COLO668 (cell line): ENCODE measurements at regions not wholly inside any gene's neighbourhood (a gene's known extent, or its start where the extent isn't known, plus 50 kb on each side); places are given as distances from the start of the nearest gene placed in this dataset.
"Not testable (repeated sequence)": the region's sequence is repeated elsewhere in the genome, so short reads cannot be mapped to it uniquely, and the experiment has no call there.

ENCODE experiments used
- DNase-seq: peaks from one replicate; lab custom pipeline; 2025; ENCODE audit not compliant: unreplicated experiment; lab: John Stamatoyannopoulos, UW

DNA sequence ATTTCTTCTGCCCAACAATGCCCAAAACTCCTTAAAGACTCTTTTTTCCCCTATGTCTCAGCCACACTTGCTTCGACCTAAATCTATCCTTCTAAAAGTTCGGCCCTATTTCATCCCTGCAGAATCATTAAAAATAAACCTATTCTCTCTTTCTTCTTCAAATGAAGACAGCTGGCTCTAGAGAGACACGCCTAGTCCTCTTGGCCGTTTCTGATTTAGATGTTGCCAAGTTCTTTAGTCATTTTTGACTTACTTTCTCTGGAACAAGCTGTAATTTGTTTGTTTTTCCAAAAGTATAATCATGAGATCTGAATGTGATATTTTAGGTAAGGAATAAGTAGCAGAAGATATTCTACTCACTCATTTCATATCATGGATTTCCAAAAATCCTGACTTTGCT is 211.6 kb downstream of the CENPC start:
- no peak for DNase-seq

GRCh38 chr4:67332627-67333026 is 212.7 kb downstream of the CENPC start:
- DNase-seq: no peak

DNA sequence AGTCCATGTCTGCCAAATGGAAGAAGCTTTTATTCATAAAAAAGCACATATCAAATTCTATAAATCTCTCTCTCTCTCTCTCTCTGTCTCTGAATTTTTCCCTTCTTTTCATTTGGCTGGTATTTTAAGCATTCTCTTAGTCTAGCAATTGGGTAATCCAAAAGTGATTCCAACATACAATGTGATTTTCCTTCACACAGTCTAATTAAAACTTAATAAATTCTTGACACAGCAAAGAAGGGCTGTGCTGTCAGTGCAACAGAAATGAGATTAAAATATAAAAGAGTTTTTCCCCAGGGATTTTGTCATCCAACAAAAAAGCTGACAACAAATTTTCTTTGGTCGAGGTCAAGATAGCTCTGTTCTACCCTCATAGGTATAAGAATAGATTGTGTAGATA is 216.9 kb downstream of the CENPC start:
- DNase-seq: no peak

DNA sequence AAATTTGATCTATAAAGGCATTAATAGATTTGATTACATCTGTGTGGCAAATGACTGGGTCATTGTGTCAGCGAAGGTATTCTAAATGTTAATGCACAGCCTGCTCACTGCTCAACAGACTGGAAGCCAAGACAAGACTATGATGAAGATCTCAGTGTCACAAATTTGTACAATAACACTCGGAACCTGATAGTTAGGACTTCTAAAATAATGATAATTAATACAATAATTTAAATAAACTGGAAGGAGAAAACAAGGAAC is 217.4 kb downstream of the CENPC start:
- no peak for DNase-seq

- peak; percentile 61 for DNase-seq
Observed at GRCh38 chr4:67327245-67328017, 217.9 kb downstream of the CENPC start.

GRCh38 chr4:67325791-67326190 is 219.5 kb downstream of the CENPC start:
- no peak for DNase-seq

DNA sequence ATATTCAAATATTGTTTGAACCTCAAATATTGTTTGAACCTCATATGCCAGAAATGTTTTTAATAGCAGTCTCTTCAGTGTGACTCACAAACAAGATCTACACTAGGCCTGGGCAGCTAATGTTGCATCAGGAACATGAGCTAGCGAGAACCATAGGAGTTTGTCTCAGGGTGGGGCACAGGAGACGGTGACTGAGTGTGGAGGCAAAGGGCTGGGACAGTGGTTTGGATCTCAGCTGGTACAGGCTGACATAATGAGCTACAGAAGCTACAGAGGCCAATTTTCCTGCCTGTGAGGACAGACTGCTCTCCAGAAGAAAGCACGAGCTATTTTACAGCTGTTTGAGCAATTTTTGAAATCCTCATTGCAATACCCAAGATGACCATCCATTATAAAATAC is 224.7 kb downstream of the CENPC start:
- DNase-seq: no peak

GRCh38 chr4:67319607-67320006 is 225.7 kb downstream of the CENPC start:
- DNase-seq: not testable (repeated sequence)

DNA sequence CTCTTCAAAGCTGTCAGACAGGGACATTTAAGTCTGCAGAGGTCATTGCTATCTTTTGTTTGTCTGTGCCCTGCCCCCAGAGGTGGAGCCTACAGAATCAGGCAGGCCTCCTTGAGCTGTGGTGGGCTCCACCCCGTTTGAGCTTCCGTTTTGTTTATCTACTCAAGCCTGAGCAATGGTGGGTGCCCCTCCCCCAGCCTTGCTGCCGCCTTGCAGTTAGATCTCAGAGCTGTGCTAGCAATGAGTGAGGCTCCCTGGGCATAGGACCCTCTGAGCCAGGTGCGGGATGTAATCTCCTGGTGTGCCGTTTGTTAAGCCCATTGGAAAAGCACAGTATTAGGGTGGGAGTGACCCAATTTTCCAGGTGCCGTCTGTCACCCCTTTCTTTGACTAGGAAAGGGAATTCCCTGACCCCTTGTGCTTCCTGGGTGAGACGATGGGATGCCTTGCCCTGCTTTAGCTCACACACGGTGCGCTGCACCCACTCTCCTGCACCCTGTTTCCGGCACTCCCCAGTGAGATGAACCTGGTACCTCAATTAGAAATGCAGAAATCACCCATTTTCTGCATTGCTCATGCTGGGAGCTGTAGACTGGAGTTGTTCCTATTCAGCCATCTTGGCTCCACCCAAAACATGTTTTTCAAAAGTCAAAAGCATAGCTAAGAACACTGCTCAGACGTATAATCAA is 244.7 kb downstream of the CENPC start:
- not testable (repeated sequence) for DNase-seq

- DNase-seq: no peak
Observed at GRCh38 chr4:67292636-67293035, 252.7 kb downstream of the CENPC start.

- DNase-seq: no peak
Observed at GRCh38 chr4:67292045-67292444, 253.3 kb downstream of the CENPC start.

GRCh38 chr4:67291644-67292043 is 253.7 kb downstream of the CENPC start:
- DNase-seq: no peak

DNA sequence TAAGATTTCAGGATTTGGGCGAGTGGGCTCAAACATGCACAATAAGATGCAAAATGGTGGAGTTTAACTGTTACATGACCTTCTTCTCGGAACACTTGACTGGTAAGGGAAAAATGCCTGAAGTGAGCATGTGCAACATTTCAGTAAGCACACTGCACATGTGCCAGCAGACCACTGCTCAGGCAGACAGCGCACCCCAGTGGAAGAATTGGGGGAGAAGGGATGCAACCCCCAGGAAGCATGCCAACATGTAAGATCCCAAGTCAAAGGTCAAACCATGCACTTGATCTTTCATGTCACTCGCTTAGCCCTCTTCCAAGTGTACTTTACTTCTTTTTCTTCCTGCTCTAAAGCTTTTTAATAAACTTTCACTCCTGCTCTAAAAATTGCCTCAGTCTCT is 256.3 kb downstream of the CENPC start:
- DNase-seq: peak; percentile 59

DNA sequence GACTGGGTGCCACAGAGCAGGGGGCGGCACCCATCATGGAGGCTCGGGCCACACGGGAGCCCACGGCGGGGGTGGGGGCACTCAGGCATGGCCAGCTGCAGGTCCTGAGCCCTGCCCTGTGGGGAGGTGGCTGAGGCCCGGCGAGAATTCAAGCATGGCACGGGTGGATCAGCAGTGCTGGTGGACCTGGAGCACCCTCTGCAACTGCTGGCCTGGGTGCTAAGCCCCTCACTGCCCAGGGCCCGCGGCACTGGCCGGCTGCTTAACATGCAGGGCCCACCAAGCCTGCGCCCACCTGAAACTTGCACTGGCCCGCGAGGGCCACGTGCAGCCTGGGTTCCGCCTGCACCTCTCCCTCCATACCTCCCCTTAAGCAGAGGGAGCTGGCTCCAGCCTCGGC is 258.6 kb downstream of the CENPC start:
- no peak for DNase-seq

DNA sequence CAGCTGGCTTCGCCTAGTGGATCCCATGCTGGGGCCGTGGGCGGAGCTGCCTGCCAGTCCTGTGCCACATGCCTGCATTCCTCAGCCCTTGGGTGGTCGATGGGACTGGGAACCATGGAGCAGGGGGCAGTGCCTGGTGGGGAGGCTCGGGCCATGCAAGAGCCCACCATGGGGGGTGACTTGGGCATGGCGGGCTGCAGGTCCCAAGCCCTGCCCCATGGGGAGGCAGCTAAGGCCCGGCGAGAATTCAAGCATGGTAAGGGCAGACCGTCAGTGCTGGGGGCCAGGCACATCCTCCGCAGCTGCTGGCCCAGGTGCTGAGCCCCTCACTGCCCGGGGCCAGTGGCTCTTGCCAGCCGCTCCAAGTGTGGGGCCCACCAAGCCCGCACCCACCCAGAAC is 262.6 kb downstream of the CENPC start:
- no peak for DNase-seq

DNA sequence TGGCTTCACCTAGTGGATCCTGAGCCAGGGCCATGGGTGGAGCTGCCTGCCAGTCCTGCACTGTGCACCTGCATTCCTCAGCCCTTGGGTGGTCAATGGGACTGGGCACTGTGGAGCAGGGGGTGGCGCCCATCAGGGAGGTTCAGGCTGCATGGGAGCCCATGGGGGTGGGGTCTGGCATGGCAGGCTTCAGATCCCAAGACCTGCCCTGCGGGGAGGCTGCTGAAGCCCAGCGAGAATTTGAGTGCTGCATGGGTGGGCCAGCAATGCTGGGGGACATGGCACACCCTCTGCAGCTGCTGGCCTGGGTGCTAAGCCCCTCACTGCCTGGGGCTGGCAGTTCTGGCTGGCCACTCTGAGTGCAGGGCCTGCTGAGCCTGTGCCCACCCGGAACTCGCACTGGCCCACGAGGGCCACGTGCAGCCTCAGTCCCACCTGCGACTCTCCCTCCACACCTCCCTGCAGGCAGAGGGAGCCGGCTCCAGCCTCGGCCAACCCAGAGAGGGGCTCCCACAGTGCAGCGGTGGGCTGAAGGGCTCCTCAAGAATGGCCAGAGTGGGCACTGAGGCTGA is 270.0 kb downstream of the CENPC start:
- DNase-seq: no peak

DNA sequence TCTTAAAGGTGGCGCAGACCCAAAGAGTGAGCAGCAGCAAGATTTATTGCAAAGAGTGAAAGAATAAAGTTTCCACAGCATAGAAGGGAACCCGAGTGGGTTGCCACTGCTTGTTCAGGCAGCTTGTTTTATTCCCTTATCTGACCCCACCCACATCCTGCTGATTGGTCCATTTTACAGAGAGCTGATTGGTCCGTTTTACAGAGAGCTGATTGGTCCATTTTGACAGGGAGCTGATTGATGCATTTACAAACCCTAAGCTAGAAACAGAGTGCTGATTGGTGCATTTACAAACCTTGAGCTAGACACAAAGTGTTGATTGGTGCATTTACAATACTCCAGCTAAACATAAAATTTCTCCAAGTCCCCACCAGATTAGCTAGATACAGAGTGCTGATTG is 270.6 kb downstream of the CENPC start:
- DNase-seq: not testable (repeated sequence)

DNA sequence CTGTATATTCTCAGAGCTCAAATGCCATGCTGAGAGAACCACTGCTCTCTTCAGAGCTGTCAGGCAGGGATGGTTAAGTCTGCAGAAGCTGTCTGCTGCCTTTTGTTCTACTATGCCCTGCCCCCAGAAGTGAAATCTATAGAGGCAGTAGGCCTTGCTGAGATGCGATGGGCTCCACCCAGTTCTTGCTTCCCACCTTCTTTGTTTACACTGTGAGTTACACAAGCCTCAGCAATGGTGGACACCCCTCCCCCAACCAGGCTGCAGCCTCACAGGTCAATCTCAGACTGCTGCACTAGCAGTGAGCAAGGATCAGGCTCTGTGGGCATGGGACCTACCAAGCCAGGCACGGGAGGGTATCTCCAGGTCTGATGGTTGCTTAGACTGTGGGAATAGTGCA is 271.6 kb downstream of the CENPC start:
- DNase-seq: peak; percentile 30

GRCh38 chr4:67261971-67262370 is 283.3 kb downstream of the CENPC start:
- DNase-seq: no peak

DNA sequence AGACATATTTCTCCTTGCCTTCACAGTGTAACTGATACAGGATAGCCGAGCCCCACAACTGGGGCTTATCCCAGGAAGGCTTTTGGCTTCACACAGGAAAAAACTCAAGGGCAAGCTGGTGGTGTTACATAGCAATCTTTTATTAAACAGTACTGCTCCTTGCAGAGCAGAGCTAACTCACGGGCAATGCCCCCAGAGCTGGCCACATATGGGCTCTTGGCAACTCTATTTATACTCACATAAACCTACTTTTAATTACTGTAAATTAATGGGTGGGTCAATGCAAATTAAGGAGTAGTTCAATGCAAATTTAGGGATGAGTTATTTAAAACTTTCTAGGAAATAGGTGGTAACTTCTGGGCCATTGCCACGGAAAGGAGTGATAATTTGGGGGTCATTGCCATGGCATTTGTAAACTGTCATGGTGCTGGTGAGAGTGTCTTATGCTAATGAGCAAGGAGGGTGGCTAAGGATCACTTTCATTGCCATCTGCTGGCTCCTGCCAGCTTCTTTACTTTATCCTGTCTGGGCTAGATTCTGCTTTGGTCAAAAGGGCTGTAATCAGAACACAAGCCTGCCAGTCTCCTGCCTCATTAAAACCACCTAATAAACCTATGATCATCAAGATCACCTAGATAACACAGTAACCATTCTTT is 288.8 kb downstream of the CENPC start:
- DNase-seq: no peak

DNA sequence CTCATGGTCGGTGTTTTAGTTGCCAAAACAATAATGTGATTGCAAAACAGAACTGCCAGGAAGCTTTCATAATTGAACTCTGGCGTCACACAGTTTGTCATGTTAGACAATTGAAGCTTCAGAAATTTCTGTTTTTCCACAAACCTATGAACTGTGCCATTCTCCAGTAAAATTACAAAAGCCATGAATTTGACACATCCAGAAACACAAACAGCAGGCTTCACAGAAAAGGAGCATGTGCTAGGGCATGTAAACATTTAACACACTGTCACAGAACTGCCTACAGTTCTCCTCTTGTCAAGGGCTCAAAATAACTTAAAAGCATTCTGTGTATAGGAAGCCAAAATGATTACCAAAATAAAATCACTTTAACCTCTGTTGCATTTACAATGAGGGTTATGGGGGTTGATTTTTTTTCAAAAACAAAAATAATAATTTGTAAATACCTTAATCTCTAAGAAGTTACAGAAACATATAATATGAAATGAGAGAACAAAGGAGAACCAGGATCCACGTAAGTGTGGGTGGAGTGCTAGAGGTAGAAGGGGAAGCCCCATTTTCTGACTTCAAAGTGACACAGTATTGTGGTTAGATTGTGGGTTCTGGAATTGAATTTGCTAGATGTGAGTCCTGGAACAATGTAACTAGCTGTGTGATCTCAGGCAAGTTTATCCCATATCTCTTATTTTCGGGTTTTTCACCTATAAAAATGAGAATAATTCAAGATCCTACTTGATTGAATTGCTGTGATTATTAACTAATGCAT is 295.0 kb downstream of the CENPC start:
- DNase-seq: no peak
